Suppressor macrophage (primary cell): ENCODE measurements at regions not wholly inside any gene's neighbourhood (a gene's known extent, or its start where the extent isn't known, plus 50 kb on each side); places are given as distances from the start of the nearest gene placed in this dataset.
"Not testable (repeated sequence)": the region's sequence is repeated elsewhere in the genome, so short reads cannot be mapped to it uniquely, and the experiment has no call there.

ENCODE experiments used
- DNase-seq, 4 experiments: peaks; one replicate each; pipeline ENCODE4 v3.0.0-alpha.2; 2020 to 2022

GRCh38 chr12:53872367-53872766 lies 66.3 kb upstream of the HOXC13 start:
- no peak for DNase-seq

- DNase-seq: not testable (repeated sequence)
Measured at GRCh38 chr12:53877961-53878360, 60.7 kb upstream of the HOXC13 start.

- no peak for DNase-seq
Measured at GRCh38 chr12:53887006-53887405, 51.6 kb upstream of the HOXC13 start.

DNA sequence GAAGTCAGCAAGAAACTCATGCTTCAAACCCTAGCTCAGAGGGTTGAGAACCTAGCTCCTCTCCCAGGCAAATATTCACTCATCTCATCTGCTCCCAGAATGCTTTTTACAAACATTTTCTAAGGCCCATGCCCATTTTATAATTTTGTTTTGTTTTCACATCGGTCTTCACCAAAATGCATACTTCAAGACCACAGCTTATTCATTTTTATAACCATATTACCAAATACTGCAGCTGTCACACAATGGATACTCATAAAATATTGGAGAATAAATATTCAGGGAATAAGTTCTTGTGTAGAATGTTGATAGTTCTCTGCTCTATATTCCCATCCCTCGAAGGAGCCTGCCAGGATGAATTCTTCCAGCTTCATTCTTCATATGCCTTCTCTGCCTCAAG lies 50.8 kb upstream of the HOXC13 start:
- no peak for DNase-seq
